ENCODE measurements at regions not wholly inside any gene's neighbourhood (a gene's known extent, or its start where the extent isn't known, plus 50 kb on each side); places are given as distances from the start of the nearest gene placed in this dataset.

GRCh38 chr2:196426122-196426521 lies 213.4 kb upstream of the CCDC150 start:
- TF ChIP-seq GTF2E2 (tag; IDR thresholded peaks at IDR 0.05) (no peak), SNIP1 (IDR thresholded peaks at IDR 0.05; ENCODE audit: low read depth) (no peak), FUS (optimal IDR thresholded peaks at IDR 0.05; ENCODE audit: low read depth, low read length) (no peak), BRD9 (IDR thresholded peaks at IDR 0.05; ENCODE audit: low read depth, partially characterized antibody) (no peak), NR3C1 (CRISPR knock-in tag; IDR thresholded peaks at IDR 0.05) (no peak)
- TF ChIP-seq, protein P1, sequence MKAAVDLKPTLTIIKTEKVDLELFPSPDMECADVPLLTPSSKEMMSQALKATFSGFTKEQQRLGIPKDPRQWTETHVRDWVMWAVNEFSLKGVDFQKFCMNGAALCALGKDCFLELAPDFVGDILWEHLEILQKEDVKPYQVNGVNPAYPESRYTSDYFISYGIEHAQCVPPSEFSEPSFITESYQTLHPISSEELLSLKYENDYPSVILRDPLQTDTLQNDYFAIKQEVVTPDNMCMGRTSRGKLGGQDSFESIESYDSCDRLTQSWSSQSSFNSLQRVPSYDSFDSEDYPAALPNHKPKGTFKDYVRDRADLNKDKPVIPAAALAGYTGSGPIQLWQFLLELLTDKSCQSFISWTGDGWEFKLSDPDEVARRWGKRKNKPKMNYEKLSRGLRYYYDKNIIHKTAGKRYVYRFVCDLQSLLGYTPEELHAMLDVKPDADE (conservative IDR thresholded peaks at IDR 0.05; ENCODE audit: control insufficient read depth, low read depth, low read length), result no peak
- TF ChIP-seq, protein P2, sequence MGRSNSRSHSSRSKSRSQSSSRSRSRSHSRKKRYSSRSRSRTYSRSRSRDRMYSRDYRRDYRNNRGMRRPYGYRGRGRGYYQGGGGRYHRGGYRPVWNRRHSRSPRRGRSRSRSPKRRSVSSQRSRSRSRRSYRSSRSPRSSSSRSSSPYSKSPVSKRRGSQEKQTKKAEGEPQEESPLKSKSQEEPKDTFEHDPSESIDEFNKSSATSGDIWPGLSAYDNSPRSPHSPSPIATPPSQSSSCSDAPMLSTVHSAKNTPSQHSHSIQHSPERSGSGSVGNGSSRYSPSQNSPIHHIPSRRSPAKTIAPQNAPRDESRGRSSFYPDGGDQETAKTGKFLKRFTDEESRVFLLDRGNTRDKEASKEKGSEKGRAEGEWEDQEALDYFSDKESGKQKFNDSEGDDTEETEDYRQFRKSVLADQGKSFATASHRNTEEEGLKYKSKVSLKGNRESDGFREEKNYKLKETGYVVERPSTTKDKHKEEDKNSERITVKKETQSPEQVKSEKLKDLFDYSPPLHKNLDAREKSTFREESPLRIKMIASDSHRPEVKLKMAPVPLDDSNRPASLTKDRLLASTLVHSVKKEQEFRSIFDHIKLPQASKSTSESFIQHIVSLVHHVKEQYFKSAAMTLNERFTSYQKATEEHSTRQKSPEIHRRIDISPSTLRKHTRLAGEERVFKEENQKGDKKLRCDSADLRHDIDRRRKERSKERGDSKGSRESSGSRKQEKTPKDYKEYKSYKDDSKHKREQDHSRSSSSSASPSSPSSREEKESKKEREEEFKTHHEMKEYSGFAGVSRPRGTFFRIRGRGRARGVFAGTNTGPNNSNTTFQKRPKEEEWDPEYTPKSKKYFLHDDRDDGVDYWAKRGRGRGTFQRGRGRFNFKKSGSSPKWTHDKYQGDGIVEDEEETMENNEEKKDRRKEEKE (IDR thresholded peaks at IDR 0.05; ENCODE audit: borderline replicate concordance in 1 of 2, control insufficient read depth in 1 of 2, low read depth in 2 of 2, low read length in 1 of 2), result no peak
- H3K4me3 ChIP-seq, result no peak overlapping the region
- FAIRE-seq, result no peak
- H3K79me2 ChIP-seq (ENCODE audit: control insufficient read depth, insufficient read depth, low read length), result no peaks in the 10 kb centered on the region
- BruUV-seq (replicated peaks), result no TSS peak
- H3K9me1 ChIP-seq (ENCODE audit: control insufficient read depth, insufficient read depth, low read length), result no peaks in the 10 kb centered on the region
- no peak overlapping the region for H3K27ac ChIP-seq (ENCODE audit: extremely low read depth, low read depth, low read length)
- no peaks in the 10 kb centered on the region for H3K4me1 ChIP-seq (replicated peaks in 1 of 2; ENCODE audit: control insufficient read depth in 2 of 2, insufficient read depth in 2 of 2, low read length in 2 of 2)
- no peaks in the 10 kb centered on the region for H3K9me3 ChIP-seq (replicated peaks; ENCODE audit: control insufficient read depth, insufficient read depth, low read depth, low read length)
- ChIA-PET POLR2A (no interaction called here), CTCF (ENCODE audit: low intra/inter-chr PET ratio) (no interaction called here)
- no peak overlapping the region for H2AFZ ChIP-seq (ENCODE audit: low read depth, low read length)
- H3K27me3 ChIP-seq (ENCODE audit: control insufficient read depth in 2 of 2, insufficient read depth in 2 of 2, low read length in 2 of 2), result no peaks in the 10 kb centered on the region
- no peak overlapping the region for H3K9ac ChIP-seq (ENCODE audit: insufficient read depth in 1 of 2, low read depth in 2 of 2, low read length in 2 of 2)
- no peak overlapping the region for H3K4me2 ChIP-seq (ENCODE audit: insufficient read depth, low read length)
- intact Hi-C loops (cut with micrococcal nuclease) (no loop called here), in situ Hi-C loops (cut with MboI) (no loop called here)
- DNase-seq (ENCODE audit: extremely low read depth in 1 of 4, low spot score in 3 of 4), result no peak
- H3K36me3 ChIP-seq (ENCODE audit: control insufficient read depth, insufficient read depth, low read length), result no peaks in the 10 kb centered on the region
- 83% methylated on average over 1 of the region's 1 CpG for WGBS (ENCODE audit: insufficient coverage, low coverage, missing lambda C conversion rate)
- no peaks in the 10 kb centered on the region for H4K20me1 ChIP-seq (replicated peaks; ENCODE audit: control insufficient read depth, insufficient read depth, low read length)
- ATAC-seq, result no peak
